Spleen (tissue), 3 donors: ENCODE measurements at regions not wholly inside any gene's neighbourhood (a gene's known extent, or its start where the extent isn't known, plus 50 kb on each side); places are given as distances from the start of the nearest gene placed in this dataset.

Source experiments
- POLR2A ChIP-seq, 3 donors: fragments of 450-650 bp; IDR thresholded peaks; one replicate each; pipeline ENCODE4 v1.5.1; 2017; ENCODE audit warnings: antibody characterized with exemption in 3 of 3, mild to moderate bottlenecking in 1 of 3
- POLR2AphosphoS5 ChIP-seq, 3 donors: sonication (generic); formaldehyde crosslinking; IDR thresholded peaks; one replicate each; pipeline ENCODE4 v1.5.1; 2017; ENCODE audit warnings: antibody characterized with exemption in 3 of 3

GRCh38 chr13:63614874-63615612 is 2199.4 kb upstream of the PCDH20 start:
- TF ChIP-seq POLR2A (IDR thresholded peaks at IDR 0.05) (no peak), POLR2AphosphoS5 (IDR thresholded peaks at IDR 0.05) (no peak)
